Psoas muscle (tissue), 7 donors: ENCODE measurements at regions not wholly inside any gene's neighbourhood (a gene's known extent, or its start where the extent isn't known, plus 50 kb on each side); places are given as distances from the start of the nearest gene placed in this dataset.

Source experiments
- ATAC-seq, 4 donors: fragments of 200-7000 bp; cut with Tn5 transposase; one replicate each; pipeline ENCODE4 v1.9.1; 2020; ENCODE audit warnings: moderate library complexity in 3 of 4, mild to moderate bottlenecking in 2 of 4
- DNase-seq, 2 donors: peaks; one replicate each; pipeline ENCODE4 v3.0.0-alpha.2; 2020
- H3K27ac ChIP-seq: fragments of 200-600 bp; one replicate; pipeline ENCODE4 v1.8.0; 2022
- H3K27me3 ChIP-seq, 3 donors: fragments of 200-600 bp in 1 of 3; one replicate each; pipeline versions ENCODE4 v1.6.1 to v1.8.0; 2013 to 2022; ENCODE audit warnings: low read length in 2 of 3, mild to moderate bottlenecking in 2 of 3, moderate library complexity in 1 of 3; ENCODE audit not compliant: insufficient read depth in 3 of 3
- H3K36me3 ChIP-seq, 2 donors: fragments of 200-600 bp in 1 of 2; one replicate each; pipeline versions ENCODE4 v1.6.1 to v1.8.0; 2013 to 2022; ENCODE audit warnings: low read depth in 1 of 2, mild to moderate bottlenecking in 1 of 2, moderate library complexity in 1 of 2; ENCODE audit not compliant: insufficient read depth in 1 of 2
- H3K4me1 ChIP-seq: fragments of 200-600 bp; one replicate; pipeline ENCODE4 v1.8.0; 2022
- H3K4me3 ChIP-seq: fragments of 200-600 bp; one replicate; pipeline ENCODE4 v1.8.0; 2022; ENCODE audit warnings: mild to moderate bottlenecking
- H3K9me3 ChIP-seq: fragments of 200-600 bp; one replicate; pipeline ENCODE4 v1.8.0; 2022
- CTCF ChIP-seq: fragments of 200-600 bp; IDR thresholded peaks from one replicate; pipeline ENCODE4 v1.8.0; 2022; ENCODE audit warnings: antibody characterized with exemption
- WGBS, 3 donors: extraction: QIAGEN DNeasy Blood & Tissue Kit; methylation state at CpG; one replicate each; pipeline versions ENCODE4 v1.1.6 to v1.1.7; 2013; 5-methylcytosine and 5-hydroxymethylcytosine counted together
- intact Hi-C, 2 donors: fragments of 100-400 bp; cut with DNase I; formaldehyde crosslinking; loops; one replicate each; pipeline versions ENCODE4 v1.11.0 to v1.14.2; 2022
- donor health status: healthy with polysubstance abuse.
- donor health status: DM: no; HTN: no; CAD: no; lungs with moderate emphysema.
- donor health status: Bipolar disorder and iron deficiency.
- donor health status: healthy.
- donor health status: DM: yes; HTN: yes; CAD: no.
- donor health status: DM: no; HTN: no; CAD: no.
- donor health status: DM: yes; HTN: yes; CAD: no.

- DNase-seq (no peak), ATAC-seq (no peak)
- Histone ChIP-seq H3K27me3 (peaks cover 0 to 14% (median 0%) of the 10 kb centered on the region in 3 donors), H3K4me1 (no peaks in the 10 kb centered on the region), H3K36me3 (no peaks in the 10 kb centered on the region), H3K27ac (no peak overlapping the region), H3K9me3 (no peaks in the 10 kb centered on the region), H3K4me3 (no peak overlapping the region)
- WGBS, 3 donors = 77 to 83% (median 79%) methylated on average over 2 of the region's 2 CpGs
- intact Hi-C loops = no loop called here
- no peak for TF ChIP-seq CTCF
These were observed 148.6 kb downstream of the RBMX2 start for GRCh38 chrX:130550351-130550750.

GRCh38 chrX:130552444-130553073 lies 150.8 kb downstream of the RBMX2 start:
- Histone ChIP-seq H3K4me1 (no peaks in the 10 kb centered on the region), H3K4me3 (no peak overlapping the region), H3K36me3 (no peaks in the 10 kb centered on the region), H3K9me3 (no peaks in the 10 kb centered on the region), H3K27ac (no peak overlapping the region), H3K27me3 (peaks cover 0 to 14% (median 0%) of the 10 kb centered on the region in 3 donors)
- ATAC-seq = no peak
- TF ChIP-seq CTCF = no peak
- intact Hi-C loops = no loop called here
- DNase-seq = no peak
- 49 to 60% (median 49%) methylated on average over 6 of the region's 6 CpGs for WGBS, 3 donors

GRCh38 chrX:130555341-130555740 lies 153.6 kb downstream of the RBMX2 start:
- no peaks in the 10 kb centered on the region for H3K36me3 ChIP-seq
- peaks cover 0 to 11% (median 0%) of the 10 kb centered on the region in 3 donors for H3K27me3 ChIP-seq
- DNase-seq (no peak), ATAC-seq (no peak)
- WGBS, 3 donors = 61 to 79% (median 74%) methylated on average over 3 of the region's 3 CpGs
- no peaks in the 10 kb centered on the region for H3K9me3 ChIP-seq
- TF ChIP-seq CTCF = no peak
- no peaks in the 10 kb centered on the region for H3K4me1 ChIP-seq
- no peak overlapping the region for H3K27ac ChIP-seq
- intact Hi-C loops = no loop called here
- H3K4me3 ChIP-seq = no peak overlapping the region

GRCh38 chrX:130555757-130556156 lies 154.0 kb downstream of the RBMX2 start:
- no peaks in the 10 kb centered on the region for H3K4me1 ChIP-seq
- H3K4me3 ChIP-seq = no peak overlapping the region
- no peak for ATAC-seq
- no peak for TF ChIP-seq CTCF
- peaks cover 0 to 11% (median 0%) of the 10 kb centered on the region in 3 donors for H3K27me3 ChIP-seq
- DNase-seq = no peak
- H3K36me3 ChIP-seq = no peaks in the 10 kb centered on the region
- H3K9me3 ChIP-seq = no peaks in the 10 kb centered on the region
- H3K27ac ChIP-seq = no peak overlapping the region
- WGBS, 3 donors = 37 to 67% (median 62%) methylated on average over 3 of the region's 3 CpGs
- intact Hi-C loops = no loop called here

- TF ChIP-seq CTCF = no peak
- DNase-seq (no peak), ATAC-seq (no peak)
- Histone ChIP-seq H3K27me3 (peaks cover 0 to 11% (median 0%) of the 10 kb centered on the region in 3 donors), H3K36me3 (no peaks in the 10 kb centered on the region), H3K4me3 (no peak overlapping the region), H3K27ac (no peak overlapping the region), H3K4me1 (no peaks in the 10 kb centered on the region), H3K9me3 (no peaks in the 10 kb centered on the region)
- intact Hi-C loops = no loop called here
- 81 to 96% (median 83%) methylated on average over 1 of the region's 1 CpG for WGBS, 3 donors
These were observed 155.2 kb downstream of the RBMX2 start for GRCh38 chrX:130556951-130557350.
